22Rv1 (cell line): ENCODE measurements at regions not wholly inside any gene's neighbourhood (a gene's known extent, or its start where the extent isn't known, plus 50 kb on each side); places are given as distances from the start of the nearest gene placed in this dataset.

Experiments used
- CTCF ChIP-seq: fragments of 450-650 bp; IDR thresholded peaks from 2 replicates; pipeline ENCODE4 v1.5.1; 2017; ENCODE audit warnings: mild to moderate bottlenecking
- ZFX ChIP-seq: fragments of 450-650 bp; IDR thresholded peaks from 2 replicates; pipeline ENCODE4 v1.6.1; 2017; ENCODE audit warnings: antibody characterized with exemption, borderline replicate concordance

GRCh38 chr5:147143215-147143614, 91.6 kb upstream of the STK32A start:
- no peak for TF ChIP-seq CTCF
- TF ChIP-seq ZFX = no peak
